GM12892 (cell line): ENCODE measurements at regions not wholly inside any gene's neighbourhood (a gene's known extent, or its start where the extent isn't known, plus 50 kb on each side); places are given as distances from the start of the nearest gene placed in this dataset.

Experiments
- POLR2A ChIP-seq: IDR thresholded peaks from 2 replicates; pipeline ENCODE4 v1.6.1; 2011; ENCODE audit warnings: low read depth, low read length, control low read depth
- POLR2AphosphoS5 ChIP-seq: IDR thresholded peaks from 2 replicates; pipeline ENCODE4 v1.6.1; 2011; ENCODE audit warnings: low read depth, low read length, control low read depth
- TAF1 ChIP-seq: IDR thresholded peaks from 2 replicates; pipeline ENCODE4 v1.6.1; 2011; ENCODE audit warnings: low read depth, mild to moderate bottlenecking, control low read depth, low read length, borderline replicate concordance

- TF ChIP-seq POLR2A (no peak), POLR2AphosphoS5 (no peak), TAF1 (no peak)
Measured at GRCh38 chr4:25984796-25985195, 70.8 kb downstream of the SMIM20 start.
